ENCODE measurements at regions not wholly inside any gene's neighbourhood (a gene's known extent, or its start where the extent isn't known, plus 50 kb on each side); places are given as distances from the start of the nearest gene placed in this dataset.

DNA sequence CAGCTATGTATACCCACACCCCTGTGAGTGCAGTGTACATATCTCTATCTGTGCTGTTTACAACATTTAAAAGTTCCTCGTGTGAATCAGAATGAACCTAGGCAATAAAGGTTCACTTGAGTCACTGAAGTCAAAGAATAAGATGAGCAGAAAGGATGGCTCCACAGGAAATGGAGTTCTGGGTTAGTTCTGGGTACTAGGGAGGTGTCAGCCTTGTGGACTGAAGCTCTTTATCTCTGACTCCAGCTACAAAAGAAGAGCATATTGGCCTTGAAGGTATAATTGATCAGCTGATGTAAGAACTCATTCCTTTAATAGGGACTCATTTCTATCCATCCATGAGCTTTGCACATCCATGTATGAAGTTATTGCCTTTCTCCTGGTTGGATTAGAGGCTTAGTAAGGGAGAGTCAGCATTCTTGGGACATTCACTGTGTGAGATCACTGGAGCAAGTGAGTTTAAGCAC, 73.9 kb upstream of the BACH2 start:
- peaks cover 16% of the 10 kb centered on the region for H3K4me1 ChIP-seq (ENCODE audit: control insufficient read depth, extremely low read depth, insufficient read depth, low read length)
- intact Hi-C loops (cut with micrococcal nuclease), result no loop called here
- FAIRE-seq, result no peak
- H4K20me1 ChIP-seq (replicated peaks; ENCODE audit: control insufficient read depth, extremely low read depth, insufficient read depth, low read length), result no peaks in the 10 kb centered on the region
- no peak overlapping the region for H3K9ac ChIP-seq (replicated peaks; ENCODE audit: extremely low read depth, insufficient read depth, low read length)
- H3K27me3 ChIP-seq (ENCODE audit: control insufficient read depth in 2 of 2, insufficient read depth in 2 of 2, low read length in 2 of 2), result no peaks in the 10 kb centered on the region
- no TSS peak for BruUV-seq (replicated peaks)
- H2AFZ ChIP-seq (ENCODE audit: low read depth, low read length), result no peak overlapping the region
- CTCF ChIA-PET, result interaction anchor here (1.0 to 1.3 kb wide), 4 partner anchors 9 to 109 kb away, joined by 3 to 5 read pairs (median 4); no protein-coding TSS in a partner anchor
- TF ChIP-seq JUN (IDR thresholded peaks at IDR 0.05; ENCODE audit: borderline replicate concordance, insufficient read depth, insufficient read length, low read depth) (no peak), FOS (IDR thresholded peaks at IDR 0.05; ENCODE audit: borderline replicate concordance, insufficient read depth, low read length) (no peak), EZH2 (IDR thresholded peaks at IDR 0.05; ENCODE audit: borderline replicate concordance, low read depth, low read length, severe bottlenecking) (no peak), POLR2AphosphoS5 (IDR thresholded peaks at IDR 0.05; ENCODE audit: insufficient read depth, low read depth, low read length) (no peak), GATA2 (IDR thresholded peaks at IDR 0.05; ENCODE audit: insufficient read depth, insufficient read length, low read depth, low read length) (no peak), MYC (IDR thresholded peaks at IDR 0.05; ENCODE audit: low read depth, low read length) (no peak), POLR2A (IDR thresholded peaks at IDR 0.05; ENCODE audit: low read depth, low read length) (no peak)
- TF ChIP-seq, protein P1, sequence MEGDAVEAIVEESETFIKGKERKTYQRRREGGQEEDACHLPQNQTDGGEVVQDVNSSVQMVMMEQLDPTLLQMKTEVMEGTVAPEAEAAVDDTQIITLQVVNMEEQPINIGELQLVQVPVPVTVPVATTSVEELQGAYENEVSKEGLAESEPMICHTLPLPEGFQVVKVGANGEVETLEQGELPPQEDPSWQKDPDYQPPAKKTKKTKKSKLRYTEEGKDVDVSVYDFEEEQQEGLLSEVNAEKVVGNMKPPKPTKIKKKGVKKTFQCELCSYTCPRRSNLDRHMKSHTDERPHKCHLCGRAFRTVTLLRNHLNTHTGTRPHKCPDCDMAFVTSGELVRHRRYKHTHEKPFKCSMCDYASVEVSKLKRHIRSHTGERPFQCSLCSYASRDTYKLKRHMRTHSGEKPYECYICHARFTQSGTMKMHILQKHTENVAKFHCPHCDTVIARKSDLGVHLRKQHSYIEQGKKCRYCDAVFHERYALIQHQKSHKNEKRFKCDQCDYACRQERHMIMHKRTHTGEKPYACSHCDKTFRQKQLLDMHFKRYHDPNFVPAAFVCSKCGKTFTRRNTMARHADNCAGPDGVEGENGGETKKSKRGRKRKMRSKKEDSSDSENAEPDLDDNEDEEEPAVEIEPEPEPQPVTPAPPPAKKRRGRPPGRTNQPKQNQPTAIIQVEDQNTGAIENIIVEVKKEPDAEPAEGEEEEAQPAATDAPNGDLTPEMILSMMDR (IDR thresholded peaks at IDR 0.05; ENCODE audit: extremely low read depth in 1 of 2, insufficient read depth in 1 of 2, low read depth in 1 of 2, low read length in 2 of 2), result no peak
- TF ChIP-seq, protein P2, sequence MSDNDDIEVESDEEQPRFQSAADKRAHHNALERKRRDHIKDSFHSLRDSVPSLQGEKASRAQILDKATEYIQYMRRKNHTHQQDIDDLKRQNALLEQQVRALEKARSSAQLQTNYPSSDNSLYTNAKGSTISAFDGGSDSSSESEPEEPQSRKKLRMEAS (IDR thresholded peaks at IDR 0.05; ENCODE audit: insufficient read depth, insufficient read length), result no peak
- H3K27ac ChIP-seq (ENCODE audit: insufficient read depth, low read depth, low read length), result no peak overlapping the region
- no peak overlapping the region for H3K4me3 ChIP-seq (replicated peaks in 1 of 3; ENCODE audit: insufficient read depth in 1 of 3, low read depth in 1 of 3, low read length in 3 of 3)
- H3K4me2 ChIP-seq (ENCODE audit: insufficient read depth, low read length), result no peak overlapping the region
- no peaks in the 10 kb centered on the region for H3K9me3 ChIP-seq (replicated peaks; ENCODE audit: control insufficient read depth, insufficient read depth, low read length)
- no peaks in the 10 kb centered on the region for H3K9me1 ChIP-seq (replicated peaks; ENCODE audit: control insufficient read depth, extremely low read depth, insufficient read depth, low read length)
- no peaks in the 10 kb centered on the region for H3K36me3 ChIP-seq (ENCODE audit: control insufficient read depth in 2 of 2, extremely low read depth in 1 of 2, insufficient read depth in 2 of 2, low read length in 2 of 2)
- H3K79me2 ChIP-seq (ENCODE audit: control insufficient read depth, insufficient read depth, low read length), result no peaks in the 10 kb centered on the region
- DNase-seq (ENCODE audit: low read depth, low spot score), result no peak
- POLR2A ChIA-PET, result no interaction called here
- dilution Hi-C loops (cut with MboI; ENCODE audit: extremely low pct_ligation_motif_present, low sequenced_read_pairs), result no loop called here

Measured in endothelial cell of umbilical vein (primary cell).